ENCODE measurements at regions not wholly inside any gene's neighbourhood (a gene's known extent, or its start where the extent isn't known, plus 50 kb on each side); places are given as distances from the start of the nearest gene placed in this dataset.

GRCh38 chr12:88413646-88414045, 166.6 kb downstream of the KITLG start:
- Histone ChIP-seq H3K27ac (ENCODE audit: low read depth in 1 of 2, low read length in 1 of 2) (no peak overlapping the region), H3K27me3 (ENCODE audit: control insufficient read depth in 2 of 2, insufficient read depth in 1 of 2, low read length in 1 of 2) (no peaks in the 10 kb centered on the region), H3K4me1 (ENCODE audit: control insufficient read depth in 2 of 2, insufficient read depth in 2 of 2, low read length in 2 of 2) (no peaks in the 10 kb centered on the region), H3K4me3 (ENCODE audit: low read length in 2 of 2) (no peak overlapping the region), H3K9me3 (ENCODE audit: control insufficient read depth in 2 of 2, insufficient read depth in 1 of 2, low read length in 1 of 2) (no peaks in the 10 kb centered on the region), H3K36me3 (ENCODE audit: control insufficient read depth in 2 of 2, insufficient read depth in 2 of 2, low read length in 1 of 2) (no peaks in the 10 kb centered on the region)
- WGBS = 94% methylated on average over 2 of the region's 2 CpGs
- no peak for DNase-seq (ENCODE audit: low read depth in 6 of 9, low spot score in 9 of 9)

DNA sequence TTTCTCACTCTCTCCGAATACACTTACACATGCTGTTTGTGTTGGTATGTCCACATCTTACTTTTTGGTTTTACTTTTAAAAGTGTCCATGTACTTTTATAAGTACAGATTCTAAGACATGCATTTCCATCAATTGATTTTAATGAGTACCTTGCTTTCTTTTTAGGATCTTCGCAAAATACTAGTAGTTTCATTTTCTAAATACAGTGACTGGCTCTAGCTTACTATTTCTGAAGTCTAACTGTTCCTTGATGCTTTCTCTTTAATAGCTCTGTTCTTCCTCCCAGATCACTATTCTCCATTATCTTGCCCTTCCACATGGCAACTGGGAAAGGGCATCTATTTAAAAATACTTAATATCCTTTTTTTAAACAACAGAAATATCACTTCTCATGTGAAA, 164.1 kb downstream of the KITLG start:
- Histone ChIP-seq H3K36me3 (ENCODE audit: control insufficient read depth in 2 of 2, insufficient read depth in 2 of 2, low read length in 1 of 2) (no peaks in the 10 kb centered on the region), H3K27ac (ENCODE audit: low read depth in 1 of 2, low read length in 1 of 2) (no peak overlapping the region), H3K9me3 (ENCODE audit: control insufficient read depth in 2 of 2, insufficient read depth in 1 of 2, low read length in 1 of 2) (no peaks in the 10 kb centered on the region), H3K27me3 (ENCODE audit: control insufficient read depth in 2 of 2, insufficient read depth in 1 of 2, low read length in 1 of 2) (no peaks in the 10 kb centered on the region), H3K4me1 (ENCODE audit: control insufficient read depth in 2 of 2, insufficient read depth in 2 of 2, low read length in 2 of 2) (no peaks in the 10 kb centered on the region), H3K4me3 (ENCODE audit: low read length in 2 of 2) (no peak overlapping the region)
- no peak for DNase-seq (ENCODE audit: low read depth in 6 of 9, low spot score in 9 of 9)
- 88% methylated on average over 2 of the region's 2 CpGs for WGBS

DNA sequence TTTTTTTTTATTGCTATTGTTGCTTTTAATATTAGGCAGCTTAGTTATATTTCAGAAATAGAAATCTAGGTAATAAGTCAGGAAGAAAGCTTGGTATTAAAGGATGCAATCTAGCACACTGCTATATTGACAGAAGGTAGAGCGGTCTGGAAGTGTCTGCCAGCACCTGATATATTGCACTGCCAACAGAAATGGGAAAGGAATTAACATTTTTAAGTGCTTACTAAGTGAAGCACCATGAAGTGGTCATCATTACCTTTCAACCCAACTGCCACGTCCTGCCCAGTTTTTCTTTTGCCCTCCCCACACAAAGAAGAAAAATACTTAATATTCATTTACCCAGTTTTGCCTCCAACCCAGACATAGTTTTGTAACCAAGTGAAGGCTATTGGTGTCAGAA, 163.5 kb downstream of the KITLG start:
- Histone ChIP-seq H3K4me1 (ENCODE audit: control insufficient read depth in 2 of 2, insufficient read depth in 2 of 2, low read length in 2 of 2) (no peaks in the 10 kb centered on the region), H3K9me3 (ENCODE audit: control insufficient read depth in 2 of 2, insufficient read depth in 1 of 2, low read length in 1 of 2) (no peaks in the 10 kb centered on the region), H3K4me3 (ENCODE audit: low read length in 2 of 2) (no peak overlapping the region), H3K36me3 (ENCODE audit: control insufficient read depth in 2 of 2, insufficient read depth in 2 of 2, low read length in 1 of 2) (no peaks in the 10 kb centered on the region), H3K27me3 (ENCODE audit: control insufficient read depth in 2 of 2, insufficient read depth in 1 of 2, low read length in 1 of 2) (no peaks in the 10 kb centered on the region), H3K27ac (ENCODE audit: low read depth in 1 of 2, low read length in 1 of 2) (no peak overlapping the region)
- WGBS = 98% methylated on average over 2 of the region's 2 CpGs
- no peak for DNase-seq (ENCODE audit: low read depth in 6 of 9, low spot score in 9 of 9)

DNA sequence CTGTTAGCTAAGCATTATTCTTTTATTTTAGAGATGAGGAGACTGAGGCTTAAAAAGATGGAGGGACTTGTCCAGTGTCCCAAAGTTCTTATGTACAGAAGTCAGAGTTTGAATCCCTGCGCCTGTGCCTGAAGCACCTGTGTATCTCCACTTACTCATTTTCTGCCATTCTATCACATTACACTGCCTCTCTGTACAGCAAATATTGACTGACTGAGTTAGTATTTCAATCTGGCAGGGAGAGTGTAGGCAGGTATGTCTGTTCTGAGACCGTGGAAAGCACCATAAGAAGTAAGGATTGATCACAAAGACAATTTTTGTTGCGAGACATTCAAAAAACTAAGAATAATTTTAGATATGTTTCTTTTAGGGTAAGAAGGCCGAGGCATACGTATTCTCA, 162.7 kb downstream of the KITLG start:
- Histone ChIP-seq H3K27ac (ENCODE audit: low read depth in 1 of 2, low read length in 1 of 2) (no peak overlapping the region), H3K27me3 (ENCODE audit: control insufficient read depth in 2 of 2, insufficient read depth in 1 of 2, low read length in 1 of 2) (no peaks in the 10 kb centered on the region), H3K36me3 (ENCODE audit: control insufficient read depth in 2 of 2, insufficient read depth in 2 of 2, low read length in 1 of 2) (no peaks in the 10 kb centered on the region), H3K9me3 (ENCODE audit: control insufficient read depth in 2 of 2, insufficient read depth in 1 of 2, low read length in 1 of 2) (no peaks in the 10 kb centered on the region), H3K4me1 (ENCODE audit: control insufficient read depth in 2 of 2, insufficient read depth in 2 of 2, low read length in 2 of 2) (no peaks in the 10 kb centered on the region), H3K4me3 (ENCODE audit: low read length in 2 of 2) (no peak overlapping the region)
- 86% methylated on average over 5 of the region's 5 CpGs for WGBS
- no peak for DNase-seq (ENCODE audit: low read depth in 6 of 9, low spot score in 9 of 9)

DNA sequence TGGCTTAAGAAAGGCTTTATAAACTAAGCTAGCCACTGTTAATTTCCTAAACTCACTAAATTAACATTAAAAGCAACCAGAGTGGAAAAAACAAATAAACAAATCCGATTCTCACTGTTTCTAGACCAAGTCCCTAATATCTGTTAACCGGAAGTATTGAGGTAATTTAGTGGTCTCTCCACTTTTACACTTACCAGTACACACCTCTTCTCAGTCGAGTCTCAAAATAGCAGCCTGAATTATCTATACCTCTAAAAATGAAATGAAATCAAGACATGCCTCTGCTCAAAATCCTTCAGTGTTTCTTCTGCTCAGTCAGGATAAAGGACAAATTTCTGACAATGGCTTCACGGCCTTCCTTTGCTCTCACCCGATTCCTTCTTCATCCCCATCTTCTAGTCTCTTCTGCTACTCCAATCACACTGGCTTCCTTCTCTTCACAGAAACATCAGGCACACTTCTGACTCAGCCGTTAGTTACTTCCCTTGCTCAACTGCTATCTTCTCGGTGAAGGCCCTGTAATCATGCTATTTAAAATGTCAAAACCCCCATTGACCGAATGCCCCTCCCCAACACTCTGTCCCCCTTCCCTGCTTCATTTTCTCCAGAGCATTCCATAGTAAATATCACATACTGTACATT, 161.3 kb downstream of the KITLG start:
- 97% methylated on average over 8 of the region's 8 CpGs for WGBS
- H3K9me3 ChIP-seq (ENCODE audit: control insufficient read depth in 2 of 2, insufficient read depth in 1 of 2, low read length in 1 of 2) = no peaks in the 10 kb centered on the region
- H3K27me3 ChIP-seq (ENCODE audit: control insufficient read depth in 2 of 2, insufficient read depth in 1 of 2, low read length in 1 of 2) = no peaks in the 10 kb centered on the region
- H3K36me3 ChIP-seq (ENCODE audit: control insufficient read depth in 2 of 2, insufficient read depth in 2 of 2, low read length in 1 of 2) = no peaks in the 10 kb centered on the region
- no peak overlapping the region for H3K27ac ChIP-seq (ENCODE audit: low read depth in 1 of 2, low read length in 1 of 2)
- no peak overlapping the region for H3K4me3 ChIP-seq (ENCODE audit: low read length in 2 of 2)
- H3K4me1 ChIP-seq (ENCODE audit: control insufficient read depth in 2 of 2, insufficient read depth in 2 of 2, low read length in 2 of 2) = no peaks in the 10 kb centered on the region
- no peak for DNase-seq (ENCODE audit: low read depth in 6 of 9, low spot score in 9 of 9)

DNA sequence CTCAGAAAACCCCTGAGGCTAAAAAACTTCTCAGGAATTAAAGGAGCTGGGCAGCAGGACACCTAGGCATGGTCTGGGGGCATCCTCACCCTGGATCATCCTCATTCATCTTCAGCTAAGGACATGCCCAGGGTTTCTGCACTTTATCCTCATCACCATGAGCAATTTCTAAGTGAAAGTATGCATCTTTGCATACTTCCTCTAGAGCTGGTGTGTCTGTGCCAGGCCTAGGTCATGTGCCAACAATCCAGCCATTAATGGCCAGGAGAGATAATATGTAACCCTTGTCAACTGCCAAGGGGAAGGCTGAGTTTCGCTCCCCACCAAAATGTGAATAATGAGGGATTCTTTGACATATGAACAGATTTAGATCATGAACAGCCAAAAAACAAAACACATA, 160.5 kb downstream of the KITLG start:
- no peaks in the 10 kb centered on the region for H3K27me3 ChIP-seq (ENCODE audit: control insufficient read depth in 2 of 2, insufficient read depth in 1 of 2, low read length in 1 of 2)
- 96% methylated on average over 1 of the region's 1 CpG for WGBS
- no peaks in the 10 kb centered on the region for H3K9me3 ChIP-seq (ENCODE audit: control insufficient read depth in 2 of 2, insufficient read depth in 1 of 2, low read length in 1 of 2)
- H3K4me3 ChIP-seq (ENCODE audit: low read length in 2 of 2) = no peak overlapping the region
- no peaks in the 10 kb centered on the region for H3K4me1 ChIP-seq (ENCODE audit: control insufficient read depth in 2 of 2, insufficient read depth in 2 of 2, low read length in 2 of 2)
- H3K36me3 ChIP-seq (ENCODE audit: control insufficient read depth in 2 of 2, insufficient read depth in 2 of 2, low read length in 1 of 2) = no peaks in the 10 kb centered on the region
- no peak overlapping the region for H3K27ac ChIP-seq (ENCODE audit: low read depth in 1 of 2, low read length in 1 of 2)
- DNase-seq (ENCODE audit: low read depth in 6 of 9, low spot score in 9 of 9) = no peak

DNA sequence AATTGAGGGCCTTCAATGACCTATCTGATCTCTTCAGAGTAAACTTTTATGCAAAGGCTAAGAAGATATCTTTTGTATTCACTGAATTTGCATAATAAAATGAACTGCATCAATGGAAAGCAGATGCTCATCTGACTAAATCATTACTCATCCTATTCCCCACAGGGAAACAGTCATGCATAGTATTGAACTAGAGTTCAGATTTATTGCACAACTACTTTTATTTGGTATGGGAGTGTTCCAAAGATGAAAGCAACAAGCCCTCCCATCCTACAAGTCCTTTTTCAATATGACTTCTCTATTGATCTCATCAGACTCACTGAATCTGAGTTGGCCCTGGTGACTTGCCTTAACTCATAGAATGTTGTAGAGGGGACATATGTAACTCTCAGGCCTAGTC, 159.8 kb downstream of the KITLG start:
- Histone ChIP-seq H3K4me1 (ENCODE audit: control insufficient read depth in 2 of 2, insufficient read depth in 2 of 2, low read length in 2 of 2) (no peaks in the 10 kb centered on the region), H3K27me3 (ENCODE audit: control insufficient read depth in 2 of 2, insufficient read depth in 1 of 2, low read length in 1 of 2) (no peaks in the 10 kb centered on the region), H3K9me3 (ENCODE audit: control insufficient read depth in 2 of 2, insufficient read depth in 1 of 2, low read length in 1 of 2) (no peaks in the 10 kb centered on the region), H3K27ac (ENCODE audit: low read depth in 1 of 2, low read length in 1 of 2) (no peak overlapping the region), H3K36me3 (ENCODE audit: control insufficient read depth in 2 of 2, insufficient read depth in 2 of 2, low read length in 1 of 2) (no peaks in the 10 kb centered on the region), H3K4me3 (ENCODE audit: low read length in 2 of 2) (no peak overlapping the region)
- no peak for DNase-seq (ENCODE audit: low read depth in 6 of 9, low spot score in 9 of 9)

- Histone ChIP-seq H3K4me3 (ENCODE audit: low read length in 2 of 2) (no peak overlapping the region), H3K27me3 (ENCODE audit: control insufficient read depth in 2 of 2, insufficient read depth in 1 of 2, low read length in 1 of 2) (no peaks in the 10 kb centered on the region), H3K27ac (ENCODE audit: low read depth in 1 of 2, low read length in 1 of 2) (no peak overlapping the region), H3K4me1 (ENCODE audit: control insufficient read depth in 2 of 2, insufficient read depth in 2 of 2, low read length in 2 of 2) (no peaks in the 10 kb centered on the region), H3K9me3 (ENCODE audit: control insufficient read depth in 2 of 2, insufficient read depth in 1 of 2, low read length in 1 of 2) (no peaks in the 10 kb centered on the region), H3K36me3 (ENCODE audit: control insufficient read depth in 2 of 2, insufficient read depth in 2 of 2, low read length in 1 of 2) (no peaks in the 10 kb centered on the region)
- 97% methylated on average over 5 of the region's 5 CpGs for WGBS
- DNase-seq (ENCODE audit: low read depth in 6 of 9, low spot score in 9 of 9) = no peak
Observed at GRCh38 chr12:88424791-88425730, 155.2 kb downstream of the KITLG start.

- H3K27ac ChIP-seq (ENCODE audit: low read depth in 1 of 2, low read length in 1 of 2) = no peak overlapping the region
- H3K27me3 ChIP-seq (ENCODE audit: control insufficient read depth in 2 of 2, insufficient read depth in 1 of 2, low read length in 1 of 2) = no peaks in the 10 kb centered on the region
- H3K4me3 ChIP-seq (ENCODE audit: low read length in 2 of 2) = no peak overlapping the region
- H3K36me3 ChIP-seq (ENCODE audit: control insufficient read depth in 2 of 2, insufficient read depth in 2 of 2, low read length in 1 of 2) = no peaks in the 10 kb centered on the region
- DNase-seq (ENCODE audit: low read depth in 6 of 9, low spot score in 9 of 9) = no peak
- WGBS = 100% methylated on average over 1 of the region's 1 CpG
- no peaks in the 10 kb centered on the region for H3K4me1 ChIP-seq (ENCODE audit: control insufficient read depth in 2 of 2, insufficient read depth in 2 of 2, low read length in 2 of 2)
- no peaks in the 10 kb centered on the region for H3K9me3 ChIP-seq (ENCODE audit: control insufficient read depth in 2 of 2, insufficient read depth in 1 of 2, low read length in 1 of 2)
Observed at GRCh38 chr12:88428350-88428749, 151.9 kb downstream of the KITLG start.

Measured in thymus (tissue), 11 donors.